ENCODE measurements at regions not wholly inside any gene's neighbourhood (a gene's known extent, or its start where the extent isn't known, plus 50 kb on each side); places are given as distances from the start of the nearest gene placed in this dataset.
"Not testable (repeated sequence)": the region's sequence is repeated elsewhere in the genome, so short reads cannot be mapped to it uniquely, and the experiment has no call there.

DNA sequence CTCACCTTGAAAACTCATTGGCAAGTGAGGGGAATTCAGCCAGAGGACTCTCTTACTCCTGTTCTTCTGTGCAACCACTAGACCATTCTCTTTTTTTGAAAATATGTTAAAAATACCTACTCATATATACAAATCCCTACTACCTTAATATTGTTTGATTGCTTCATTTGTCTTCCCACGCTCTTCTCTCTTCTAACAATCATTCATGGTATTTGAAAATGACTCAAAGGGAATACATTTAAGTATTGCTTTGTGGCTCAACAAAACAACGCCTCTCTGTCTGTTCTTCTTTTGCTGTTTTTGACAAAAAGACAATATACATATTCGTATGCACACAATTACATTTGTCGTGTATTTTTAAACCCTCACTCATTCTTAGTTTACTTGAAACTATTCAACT lies 589.4 kb downstream of the ANKRD50 start:
- no peak for FAIRE-seq
- intact Hi-C loops (cut with DNase I), result no loop called here
- H3K9me3 ChIP-seq, result no peaks in the 10 kb centered on the region
- H3K4me3 ChIP-seq, result no peak overlapping the region
- TF ChIP-seq, protein P1, sequence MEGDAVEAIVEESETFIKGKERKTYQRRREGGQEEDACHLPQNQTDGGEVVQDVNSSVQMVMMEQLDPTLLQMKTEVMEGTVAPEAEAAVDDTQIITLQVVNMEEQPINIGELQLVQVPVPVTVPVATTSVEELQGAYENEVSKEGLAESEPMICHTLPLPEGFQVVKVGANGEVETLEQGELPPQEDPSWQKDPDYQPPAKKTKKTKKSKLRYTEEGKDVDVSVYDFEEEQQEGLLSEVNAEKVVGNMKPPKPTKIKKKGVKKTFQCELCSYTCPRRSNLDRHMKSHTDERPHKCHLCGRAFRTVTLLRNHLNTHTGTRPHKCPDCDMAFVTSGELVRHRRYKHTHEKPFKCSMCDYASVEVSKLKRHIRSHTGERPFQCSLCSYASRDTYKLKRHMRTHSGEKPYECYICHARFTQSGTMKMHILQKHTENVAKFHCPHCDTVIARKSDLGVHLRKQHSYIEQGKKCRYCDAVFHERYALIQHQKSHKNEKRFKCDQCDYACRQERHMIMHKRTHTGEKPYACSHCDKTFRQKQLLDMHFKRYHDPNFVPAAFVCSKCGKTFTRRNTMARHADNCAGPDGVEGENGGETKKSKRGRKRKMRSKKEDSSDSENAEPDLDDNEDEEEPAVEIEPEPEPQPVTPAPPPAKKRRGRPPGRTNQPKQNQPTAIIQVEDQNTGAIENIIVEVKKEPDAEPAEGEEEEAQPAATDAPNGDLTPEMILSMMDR (IDR thresholded peaks at IDR 0.05), result no peak
- H3K36me3 ChIP-seq, result no peaks in the 10 kb centered on the region
- no peaks in the 10 kb centered on the region for H3K27me3 ChIP-seq
- no peak for ATAC-seq
- DNase-seq, result no peak
- no peak overlapping the region for H3K27ac ChIP-seq
- no peaks in the 10 kb centered on the region for H3K4me1 ChIP-seq
- 82 to 88% methylated on average over 4 of the region's 4 CpGs for WGBS, 2 donors

- Histone ChIP-seq H3K4me3 (no peak overlapping the region), H3K27me3 (no peaks in the 10 kb centered on the region), H3K36me3 (no peaks in the 10 kb centered on the region), H3K27ac (no peak overlapping the region), H3K4me1 (no peaks in the 10 kb centered on the region), H3K9me3 (no peaks in the 10 kb centered on the region)
- DNase-seq (no peak), ATAC-seq (no peak), FAIRE-seq (no peak)
- intact Hi-C loops (cut with DNase I), result no loop called here
- TF ChIP-seq, protein P1 (IDR thresholded peaks at IDR 0.05), result no peak
- 24 to 37% methylated on average over 1 of the region's 1 CpG for WGBS, 2 donors
Measured at GRCh38 chr4:124123721-124124120, 588.8 kb downstream of the ANKRD50 start.

GRCh38 chr4:124131324-124131723 lies 581.2 kb downstream of the ANKRD50 start:
- H3K9me3 ChIP-seq; H3K36me3 ChIP-seq; H3K27me3 ChIP-seq; H3K4me1 ChIP-seq; H3K4me3 ChIP-seq; intact Hi-C loops (cut with DNase I); H3K27ac ChIP-seq; ATAC-seq; FAIRE-seq: not testable (repeated sequence)
- peak in 1 of 6 donors; percentile 30 for DNase-seq
- WGBS, 2 donors, result 76 to 92% methylated on average over 6 of the region's 6 CpGs

GRCh38 chr4:124132161-124132560 lies 580.4 kb downstream of the ANKRD50 start:
- no peak overlapping the region for H3K4me3 ChIP-seq
- FAIRE-seq, result no peak
- ATAC-seq, result no peak

DNA sequence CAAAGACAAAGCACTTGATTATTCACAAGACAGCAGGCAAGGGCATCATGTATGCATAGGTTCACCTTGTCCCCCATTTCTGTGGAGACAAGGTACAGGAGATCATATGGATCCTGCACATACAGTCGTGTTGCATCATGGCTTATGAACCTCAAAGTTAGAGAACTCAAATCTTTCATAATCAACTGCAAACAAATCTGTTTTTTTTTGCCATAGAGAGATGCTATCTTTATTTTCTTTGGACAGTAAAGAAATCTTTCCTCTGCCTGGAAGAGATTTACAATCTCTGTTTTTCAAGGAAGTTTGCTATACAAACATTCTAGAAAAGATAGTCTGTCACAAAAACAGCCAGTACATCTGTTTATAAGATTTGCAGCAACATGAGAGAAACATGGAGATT lies 578.8 kb downstream of the ANKRD50 start:
- no peak overlapping the region for H3K27ac ChIP-seq
- ATAC-seq, result no peak
- FAIRE-seq, result no peak
- TF ChIP-seq, protein P1 (IDR thresholded peaks at IDR 0.05), result no peak
- H3K9me3 ChIP-seq, result no peaks in the 10 kb centered on the region
- H3K36me3 ChIP-seq, result no peaks in the 10 kb centered on the region
- DNase-seq, result no peak
- H3K4me1 ChIP-seq, result no peaks in the 10 kb centered on the region
- intact Hi-C loops (cut with DNase I), result no loop called here
- no peaks in the 10 kb centered on the region for H3K27me3 ChIP-seq
- WGBS, 2 donors, result 55 to 60% methylated on average over 1 of the region's 1 CpG
- no peak overlapping the region for H3K4me3 ChIP-seq

More at GRCh38 chr4:124132161-124132560, 580.4 kb downstream of the ANKRD50 start:
- no peak for DNase-seq
- intact Hi-C loops (cut with DNase I), result no loop called here
- TF ChIP-seq, protein P1 (IDR thresholded peaks at IDR 0.05), result no peak
- no peaks in the 10 kb centered on the region for H3K27me3 ChIP-seq
- no peaks in the 10 kb centered on the region for H3K36me3 ChIP-seq
- no peaks in the 10 kb centered on the region for H3K9me3 ChIP-seq
- 61 to 64% methylated on average over 2 of the region's 2 CpGs for WGBS, 2 donors
- H3K4me1 ChIP-seq, result no peaks in the 10 kb centered on the region
- H3K27ac ChIP-seq, result no peak overlapping the region

DNA sequence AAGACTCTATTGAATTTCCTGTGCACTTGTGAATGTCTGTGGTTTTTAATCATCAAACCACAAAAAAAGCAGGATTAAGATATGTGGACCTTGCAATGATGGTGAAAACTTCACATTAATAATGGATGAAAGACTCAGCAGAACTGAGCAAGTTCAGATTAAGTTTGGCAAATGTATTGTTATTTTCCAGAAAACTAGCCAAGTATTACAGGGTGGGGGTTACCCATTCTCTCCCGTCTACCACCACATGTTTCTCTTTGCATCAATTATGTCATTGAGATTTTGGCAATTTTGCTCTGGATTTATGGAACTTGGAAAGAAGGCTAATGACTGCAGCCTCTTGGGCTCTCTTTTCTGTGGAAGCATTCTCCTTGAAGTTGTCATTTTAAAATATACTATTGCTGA lies 577.1 kb downstream of the ANKRD50 start:
- intact Hi-C loops (cut with DNase I), result no loop called here
- Histone ChIP-seq H3K27me3 (no peaks in the 10 kb centered on the region), H3K27ac (no peak overlapping the region), H3K4me3 (no peak overlapping the region), H3K4me1 (no peaks in the 10 kb centered on the region), H3K9me3 (no peaks in the 10 kb centered on the region), H3K36me3 (no peaks in the 10 kb centered on the region)
- WGBS, 2 donors, result 37 to 50% methylated on average over 1 of the region's 1 CpG
- FAIRE-seq (no peak), ATAC-seq (no peak), DNase-seq (no peak)
- TF ChIP-seq, protein P1 (IDR thresholded peaks at IDR 0.05), result no peak

Measured in pancreas (tissue), 10 donors.